HG03575 (cell line): ENCODE measurements at regions not wholly inside any gene's neighbourhood (a gene's known extent, or its start where the extent isn't known, plus 50 kb on each side); places are given as distances from the start of the nearest gene placed in this dataset.
"Not testable (repeated sequence)": the region's sequence is repeated elsewhere in the genome, so short reads cannot be mapped to it uniquely, and the experiment has no call there.

Experiments used
- ATAC-seq: cut with Tn5 transposase; IDR thresholded peaks from one replicate; pipeline ENCODE4 v1.9.1; 2021; ENCODE audit not compliant: unreplicated experiment, insufficient number of reproducible peaks, low FRiP score; ENCODE audit errors: extremely low read depth

- no peak for ATAC-seq
Observed at GRCh38 chr10:89985446-89985845, 284.1 kb downstream of the KIF20B start.

GRCh38 chr10:89988361-89988760 is 287.0 kb downstream of the KIF20B start:
- not testable (repeated sequence) for ATAC-seq

- no peak for ATAC-seq
Observed at GRCh38 chr10:89992575-89992974, 291.2 kb downstream of the KIF20B start.

- ATAC-seq, result no peak
Observed at GRCh38 chr10:90007226-90007625, 305.8 kb downstream of the KIF20B start.

GRCh38 chr10:90011281-90011680 is 309.9 kb downstream of the KIF20B start:
- ATAC-seq, result not testable (repeated sequence)

- ATAC-seq, result no peak
Observed at GRCh38 chr10:90018819-90019218, 317.4 kb downstream of the KIF20B start.

GRCh38 chr10:90020506-90020905 is 319.1 kb downstream of the KIF20B start:
- no peak for ATAC-seq

GRCh38 chr10:90023950-90024349 is 322.6 kb downstream of the KIF20B start:
- no peak for ATAC-seq

GRCh38 chr10:90028312-90028711 is 326.9 kb downstream of the KIF20B start:
- ATAC-seq, result no peak

- no peak for ATAC-seq
Observed at GRCh38 chr10:90031776-90032175, 330.4 kb downstream of the KIF20B start.

- ATAC-seq, result no peak
Observed at GRCh38 chr10:90032519-90032918, 331.1 kb downstream of the KIF20B start.

- ATAC-seq, result not testable (repeated sequence)
Observed at GRCh38 chr10:90034862-90035261, 333.5 kb downstream of the KIF20B start.

GRCh38 chr10:90041585-90041984 is 340.2 kb downstream of the KIF20B start:
- no peak for ATAC-seq

GRCh38 chr10:90042075-90042474 is 340.7 kb downstream of the KIF20B start:
- no peak for ATAC-seq

- ATAC-seq, result peak; percentile 94
Observed at GRCh38 chr10:90047243-90047729, 345.9 kb downstream of the KIF20B start.

GRCh38 chr10:90051053-90051452 is 349.7 kb downstream of the KIF20B start:
- ATAC-seq, result no peak

- no peak for ATAC-seq
Observed at GRCh38 chr10:90051474-90051873, 350.1 kb downstream of the KIF20B start.

GRCh38 chr10:90062786-90063185 is 361.4 kb downstream of the KIF20B start:
- no peak for ATAC-seq

GRCh38 chr10:90064295-90064694 is 362.9 kb downstream of the KIF20B start:
- no peak for ATAC-seq

- ATAC-seq, result no peak
Observed at GRCh38 chr10:90066435-90066834, 365.0 kb downstream of the KIF20B start.

GRCh38 chr10:90075995-90076394 is 374.6 kb downstream of the KIF20B start:
- ATAC-seq, result no peak
